Cerebellar cortex (tissue), 1 donor: ENCODE measurements at regions not wholly inside any gene's neighbourhood (a gene's known extent, or its start where the extent isn't known, plus 50 kb on each side); places are given as distances from the start of the nearest gene placed in this dataset.
"Not testable (repeated sequence)": the region's sequence is repeated elsewhere in the genome, so short reads cannot be mapped to it uniquely, and the experiment has no call there.

Experiments
- DNase-seq: peaks from one replicate; pipeline ENCODE4 v3.0.0-alpha.2; 2015; ENCODE audit warnings: low spot score

DNA sequence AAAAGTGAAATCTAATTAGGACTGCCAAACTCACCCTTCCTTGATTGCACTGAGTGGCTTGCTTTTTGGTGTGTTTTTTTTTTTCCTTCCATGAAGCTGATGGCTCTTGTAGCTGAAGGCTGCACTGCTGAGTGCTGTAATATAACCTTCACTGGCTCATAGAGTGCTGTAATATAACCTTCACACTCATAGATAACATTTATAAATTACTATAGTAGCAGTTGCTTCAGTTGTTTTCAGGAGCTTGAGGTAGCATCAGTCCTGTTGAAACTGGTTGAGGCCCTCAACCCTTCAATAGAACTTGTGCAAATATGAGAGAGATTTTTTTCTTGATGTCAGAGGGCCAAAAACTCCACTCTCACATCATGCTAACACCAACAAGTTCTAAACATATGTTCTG is 404.9 kb upstream of the MBL2 start:
- DNase-seq: no peak

DNA sequence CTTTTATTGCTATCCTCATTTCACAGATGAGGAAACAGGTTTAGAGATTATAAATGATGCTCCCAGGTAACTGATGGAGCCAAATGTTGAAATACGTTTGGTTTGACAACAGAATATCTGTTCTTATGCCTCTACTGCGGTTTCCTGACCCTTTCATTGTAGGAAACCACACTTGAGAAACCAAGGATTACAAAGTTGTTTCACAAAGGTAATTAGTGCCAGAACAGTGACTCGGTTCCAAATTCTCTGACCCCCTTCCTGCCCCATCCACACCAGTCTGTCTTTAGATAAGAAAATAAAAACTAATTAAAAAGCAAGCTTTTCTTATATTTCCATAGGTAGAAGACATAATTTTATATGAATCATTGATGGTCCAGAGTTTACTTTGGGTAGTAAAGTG is 393.7 kb upstream of the MBL2 start:
- DNase-seq: no peak

- no peak for DNase-seq
Measured at GRCh38 chr10:53162856-53163255, 390.3 kb upstream of the MBL2 start.

DNA sequence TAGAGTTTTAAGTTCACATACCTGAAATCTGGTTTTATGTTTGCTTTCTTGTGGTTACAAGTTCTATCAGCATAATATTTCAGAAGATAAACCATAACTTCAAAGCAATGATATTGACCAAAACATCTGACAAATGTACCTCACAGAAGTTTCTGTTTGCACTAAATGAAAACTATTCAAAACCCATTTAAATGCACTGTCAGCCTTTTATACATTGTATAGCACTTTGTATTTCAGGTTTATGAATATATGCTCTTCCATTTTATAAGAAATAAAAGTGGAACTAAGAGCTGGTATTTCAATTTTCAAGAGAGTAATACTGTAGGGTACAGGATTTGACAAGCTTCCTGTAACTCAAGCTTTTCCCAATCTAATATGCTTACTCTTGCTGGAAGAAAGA is 388.6 kb upstream of the MBL2 start:
- no peak for DNase-seq

DNA sequence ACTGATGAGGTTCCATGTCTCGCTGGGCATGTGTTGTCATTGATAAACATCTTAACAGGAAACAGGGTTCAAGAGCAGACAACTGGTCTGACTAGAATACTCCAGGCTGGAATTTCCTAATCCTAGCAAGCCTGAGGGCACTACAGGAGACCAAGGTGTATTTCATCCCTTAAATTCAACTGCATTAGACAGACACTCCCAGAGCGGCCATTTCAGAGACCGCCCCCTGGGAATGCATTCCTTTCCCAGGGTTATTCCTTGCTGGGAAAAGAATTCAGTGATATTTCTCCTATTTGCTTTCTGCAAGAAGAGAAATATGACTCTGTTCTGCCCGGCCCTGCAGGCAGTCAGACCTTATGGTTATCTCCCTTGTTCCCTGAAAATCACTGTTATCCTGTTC is 383.1 kb upstream of the MBL2 start:
- not testable (repeated sequence) for DNase-seq

DNA sequence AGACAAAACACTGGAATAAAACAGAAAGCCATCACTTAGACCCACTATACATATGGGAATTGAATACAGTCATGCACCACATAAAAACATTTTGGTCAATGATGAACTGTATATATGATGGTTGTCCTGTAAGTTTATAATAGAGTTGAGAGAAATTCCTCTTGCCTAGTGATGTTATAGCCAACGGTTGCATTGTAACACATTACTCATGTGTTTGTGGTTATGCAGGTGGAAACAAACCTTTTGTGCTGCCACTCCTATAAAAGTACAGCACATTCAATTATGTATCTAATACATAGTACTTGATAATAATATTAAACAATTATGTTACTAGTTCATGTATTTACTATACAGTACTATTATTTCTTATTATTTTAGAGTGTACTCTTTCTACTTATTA is 381.2 kb upstream of the MBL2 start:
- no peak for DNase-seq

DNA sequence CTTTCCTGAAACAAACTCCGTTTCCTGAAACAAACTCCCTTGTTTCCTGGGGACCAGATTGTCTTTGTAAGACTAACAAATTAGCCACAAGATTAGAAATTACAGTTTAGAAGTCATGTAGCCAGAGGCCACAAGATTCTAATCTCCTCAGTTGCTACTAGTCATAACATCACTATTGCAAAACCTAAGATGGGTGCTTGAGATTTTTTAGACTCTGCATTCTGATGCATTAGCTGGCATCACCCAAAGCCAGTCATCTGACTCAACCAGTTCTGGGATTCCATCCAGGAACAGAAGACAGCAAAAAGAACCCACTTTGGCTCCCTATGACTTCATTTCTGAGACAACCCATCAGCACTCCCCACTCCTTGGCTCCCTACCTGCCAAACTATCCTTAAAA is 367.9 kb upstream of the MBL2 start:
- no peak for DNase-seq

DNA sequence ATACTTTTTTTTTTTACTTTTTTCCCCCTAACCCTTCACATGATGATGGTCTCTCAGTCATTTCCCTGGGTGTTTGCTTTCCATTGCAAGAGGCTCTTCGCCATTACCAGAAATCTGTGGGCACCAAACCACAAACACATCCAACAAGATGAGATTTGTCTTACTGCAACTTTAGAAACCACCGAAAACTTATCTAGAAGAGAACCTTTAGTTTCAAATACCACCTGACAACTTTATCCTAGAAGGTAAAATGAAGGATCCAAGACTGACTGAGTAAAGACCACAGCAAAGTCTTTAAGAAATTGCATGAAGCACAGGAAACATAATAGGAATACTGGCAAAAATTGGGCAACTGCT is 363.3 kb upstream of the MBL2 start:
- no peak for DNase-seq

GRCh38 chr10:53135213-53135896 is 362.8 kb upstream of the MBL2 start:
- DNase-seq: no peak

DNA sequence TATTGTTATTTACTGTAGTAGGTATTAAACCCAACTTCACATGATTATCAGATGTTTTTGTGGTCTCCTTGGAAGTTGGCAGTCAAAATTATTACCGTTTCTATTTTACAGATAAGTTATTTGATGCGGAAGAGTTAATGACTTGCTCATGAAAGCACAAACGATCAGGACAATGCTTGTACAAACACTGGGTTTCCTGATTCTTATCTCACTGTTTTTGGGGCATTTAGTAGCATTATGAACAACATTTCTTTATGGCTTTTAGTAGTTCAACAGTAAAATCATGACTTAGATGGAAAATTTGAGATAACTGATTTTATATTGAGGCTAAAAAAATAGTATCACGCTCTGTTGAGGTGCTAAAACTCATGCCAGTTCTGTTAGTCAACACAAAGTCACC is 361.5 kb upstream of the MBL2 start:
- no peak for DNase-seq

DNA sequence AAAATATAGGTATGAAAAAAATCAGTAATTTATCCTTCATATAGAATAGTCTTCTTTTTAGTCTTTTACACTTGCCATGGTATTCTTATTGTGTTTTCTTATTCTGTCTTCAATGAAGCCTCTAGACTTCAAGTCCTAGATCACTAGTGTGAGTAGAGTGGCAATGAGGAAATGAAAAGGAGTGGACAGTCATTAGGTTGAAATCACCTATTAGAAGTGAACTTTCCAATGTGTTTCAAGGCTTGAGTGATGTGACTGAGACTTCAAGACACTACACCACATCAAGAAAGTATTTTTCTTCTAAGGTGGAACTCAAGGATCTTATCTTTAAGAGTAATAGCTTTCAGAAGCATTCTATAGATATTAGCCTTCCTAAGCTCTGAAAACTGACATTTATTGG is 357.8 kb upstream of the MBL2 start:
- no peak for DNase-seq

DNA sequence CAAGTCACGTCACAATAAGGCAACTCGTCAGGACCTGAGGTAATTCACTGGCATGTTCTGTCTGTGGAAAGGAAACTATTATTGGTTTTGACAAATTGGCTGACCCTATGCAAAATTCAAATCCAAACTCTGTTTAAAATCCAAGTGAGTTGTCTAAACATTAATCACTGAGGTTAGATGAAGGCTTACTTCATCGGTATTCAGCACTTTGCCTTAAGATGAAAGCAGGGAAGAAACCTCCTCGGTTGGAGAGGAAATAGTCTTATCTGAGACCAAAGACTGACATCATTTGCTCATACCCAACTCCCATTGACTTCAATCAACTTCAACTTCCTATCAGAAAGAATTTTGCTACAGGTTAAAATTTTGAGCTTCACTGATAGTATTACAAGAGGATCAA is 355.1 kb upstream of the MBL2 start:
- DNase-seq: no peak

GRCh38 chr10:53123311-53123710 is 350.7 kb upstream of the MBL2 start:
- no peak for DNase-seq

GRCh38 chr10:53122281-53122680 is 349.7 kb upstream of the MBL2 start:
- no peak for DNase-seq

DNA sequence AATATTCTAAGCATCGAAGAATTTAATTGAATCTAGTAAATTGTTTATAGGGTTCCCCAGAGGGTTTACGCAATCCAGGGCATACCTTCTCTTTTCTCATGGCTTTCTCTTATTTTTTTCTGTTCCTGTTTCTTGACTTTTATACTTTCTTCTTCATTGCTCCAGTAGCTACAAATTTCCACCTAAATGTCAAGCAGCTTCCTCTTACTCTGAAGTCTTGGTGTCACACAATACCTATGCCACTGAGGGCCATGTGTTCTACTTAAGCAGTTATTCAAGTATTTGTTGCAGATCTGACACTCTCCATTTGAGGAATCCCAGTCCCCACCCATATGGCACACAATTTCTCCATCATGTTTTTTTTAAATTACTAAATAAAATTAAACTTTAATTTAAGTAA is 343.1 kb upstream of the MBL2 start:
- no peak for DNase-seq

DNA sequence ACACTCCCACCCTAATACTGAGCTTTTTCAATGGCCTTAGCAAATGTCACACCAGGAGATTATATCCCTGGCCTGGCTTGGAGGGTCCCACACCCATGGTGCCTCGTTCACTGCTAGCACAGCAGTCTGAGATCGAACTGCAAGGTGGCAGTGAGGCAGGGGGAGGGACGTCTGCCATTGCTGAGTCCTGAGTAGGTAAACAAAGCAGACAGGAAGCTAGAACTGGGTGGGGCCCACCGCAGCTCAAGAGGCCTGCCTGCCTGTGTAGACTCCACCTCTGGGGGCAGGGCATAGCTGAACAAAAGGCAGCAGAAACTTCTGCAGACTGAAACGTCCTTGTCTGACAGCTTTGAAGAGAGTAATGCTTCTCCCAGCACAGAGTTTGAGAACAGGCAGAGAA is 338.9 kb upstream of the MBL2 start:
- DNase-seq: no peak

GRCh38 chr10:53109320-53109719 is 336.7 kb upstream of the MBL2 start:
- DNase-seq: no peak

DNA sequence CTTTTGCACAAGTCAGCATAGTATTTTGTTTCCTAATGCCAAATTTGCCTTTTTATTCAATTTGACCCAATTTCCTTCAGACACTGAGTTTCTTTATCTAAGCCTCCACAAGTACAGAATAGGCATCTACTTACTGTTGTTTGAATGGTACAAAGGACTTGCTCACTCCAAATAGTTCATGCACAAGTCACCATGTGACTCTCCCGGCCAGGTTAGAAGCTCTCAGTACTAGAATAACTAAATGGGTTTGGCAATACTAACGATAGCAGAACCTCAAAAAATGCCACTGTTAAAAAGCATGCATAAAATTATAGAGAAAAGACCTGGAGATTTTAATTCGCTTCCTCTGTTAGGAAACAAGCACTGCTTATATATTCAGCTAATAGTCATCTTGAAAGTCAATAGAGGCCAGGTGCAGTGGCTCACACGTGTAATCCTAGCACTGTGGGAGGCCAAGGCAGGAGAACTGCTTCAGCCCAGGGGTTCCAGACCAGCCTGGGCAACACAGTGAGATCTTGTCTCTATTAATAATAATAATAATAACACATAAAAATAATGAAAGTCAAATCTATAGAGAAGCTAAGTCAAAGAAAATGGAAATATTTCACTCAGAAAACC is 335.8 kb upstream of the MBL2 start:
- no peak for DNase-seq

- no peak for DNase-seq
Measured at GRCh38 chr10:53107711-53108110, 335.1 kb upstream of the MBL2 start.

- DNase-seq: no peak
Measured at GRCh38 chr10:53102424-53102823, 329.8 kb upstream of the MBL2 start.

DNA sequence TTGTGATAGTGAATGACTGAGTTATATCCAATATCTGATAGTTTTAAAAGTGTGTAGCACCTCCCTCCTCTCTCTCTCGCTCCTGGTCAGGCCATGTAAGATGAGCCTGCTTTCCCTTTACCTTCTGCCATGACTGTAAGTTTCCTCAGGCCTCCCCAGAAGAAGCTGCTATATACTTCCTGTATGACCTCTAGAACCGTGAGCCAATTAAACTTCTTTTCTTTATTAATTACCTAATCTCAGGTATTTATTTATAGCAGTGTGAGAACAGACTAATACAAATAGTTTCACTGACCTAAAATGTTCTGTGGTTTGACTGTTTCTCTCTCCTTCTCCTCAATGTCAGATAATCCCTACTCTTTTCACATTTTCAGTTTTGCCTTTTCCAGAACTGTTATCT is 321.3 kb upstream of the MBL2 start:
- DNase-seq: no peak

DNA sequence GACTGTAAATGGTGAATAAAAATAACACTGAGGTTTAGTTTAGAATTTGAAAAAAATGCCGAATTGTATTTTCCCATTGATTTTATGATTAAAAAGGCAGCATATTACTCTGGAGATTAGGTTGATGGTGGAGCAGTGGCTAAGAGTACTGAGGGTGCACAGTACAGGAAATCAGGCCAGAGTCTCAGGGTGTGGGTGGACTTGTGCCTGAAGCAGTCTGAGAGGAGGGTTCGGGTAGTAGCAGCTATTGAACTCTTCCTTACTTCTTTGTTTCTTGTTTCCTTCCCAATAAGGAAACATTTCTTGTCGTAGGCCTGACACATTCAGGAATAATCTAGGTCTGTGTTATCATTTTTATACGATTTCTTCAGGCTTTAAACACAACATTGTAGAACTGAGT is 319.0 kb upstream of the MBL2 start:
- DNase-seq: no peak

- no peak for DNase-seq
Measured at GRCh38 chr10:53088961-53089360, 316.4 kb upstream of the MBL2 start.

GRCh38 chr10:53079283-53079682 is 306.7 kb upstream of the MBL2 start:
- DNase-seq: no peak
